SH-SY5Y (cell line): ENCODE measurements at regions not wholly inside any gene's neighbourhood (a gene's known extent, or its start where the extent isn't known, plus 50 kb on each side); places are given as distances from the start of the nearest gene placed in this dataset.

ENCODE experiments used
- GATA2 ChIP-seq: IDR thresholded peaks from 2 replicates; pipeline ENCODE4 v1.6.1; 2011; ENCODE audit warnings: mild to moderate bottlenecking, low read depth, low read length
- GATA3 ChIP-seq: IDR thresholded peaks from 2 replicates; pipeline ENCODE4 v1.6.1; 2011; ENCODE audit warnings: low read depth, mild to moderate bottlenecking, low read length, moderate library complexity

- TF ChIP-seq GATA2, result no peak
- no peak for TF ChIP-seq GATA3
Observed at GRCh38 chr10:117752103-117752502, 209.6 kb downstream of the EMX2 start.
